OCI-LY7 (cell line): ENCODE measurements at regions not wholly inside any gene's neighbourhood (a gene's known extent, or its start where the extent isn't known, plus 50 kb on each side); places are given as distances from the start of the nearest gene placed in this dataset.

Experiments
- BruUV-seq: library from RNA; stranded (reverse); fragments of 400-500 nt; replicated peaks from 2 replicates; lab custom pipeline; 2021; lab: Mats Ljungman, UMichigan
- CTCF ChIA-PET: fragments of 300-600 bp; sonication (Branson Sonifier 250); formaldehyde crosslinking; loops from one replicate; lab custom pipeline; 2022; ENCODE audit warnings: antibody characterized with exemption; ENCODE audit not compliant: unreplicated experiment; lab: Charles Lee
- POLR2A ChIA-PET: fragments of 300-600 bp; sonication (Branson Sonifier 250); formaldehyde crosslinking; loops from one replicate; lab custom pipeline; 2022; ENCODE audit warnings: antibody characterized with exemption; lab: Charles Lee
- DNase-seq: peaks from one replicate; pipeline ENCODE4 v3.0.0-alpha.2; 2015; ENCODE audit warnings: low spot score
- H2AFZ ChIP-seq: fragments of 200-600 bp; sonication (generic), shearing (Covaris generic); 2 replicates; pipeline ENCODE4 v1.6.1; 2014; ENCODE audit warnings: mild to moderate bottlenecking, antibody characterized with exemption, low read length, moderate library complexity
- H3K27ac ChIP-seq: fragments of 200-600 bp; sonication (generic); 2 replicates; pipeline ENCODE4 v1.5.1; 2014; ENCODE audit warnings: mixed run types, low read depth, mild to moderate bottlenecking, moderate library complexity, low read length, inconsistent platforms; ENCODE audit not compliant: poor library complexity, severe bottlenecking
- H3K36me3 ChIP-seq: fragments of 200-600 bp; sonication (generic); 2 replicates; pipeline ENCODE4 v1.6.1; 2014; ENCODE audit warnings: mild to moderate bottlenecking, antibody characterized with exemption, low read length, moderate library complexity, mixed read lengths; ENCODE audit not compliant: insufficient read depth
- H3K4me1 ChIP-seq: fragments of 200-600 bp; sonication (generic); 2 replicates; pipeline ENCODE4 v1.5.1; 2014; ENCODE audit warnings: mild to moderate bottlenecking, low read length; ENCODE audit not compliant: insufficient read depth, poor library complexity, severe bottlenecking
- H3K4me2 ChIP-seq: fragments of 200-600 bp; sonication (generic); 2 replicates; pipeline ENCODE4 v1.6.1; 2014; ENCODE audit warnings: mild to moderate bottlenecking, low read length
- H3K4me3 ChIP-seq: fragments of 200-600 bp; sonication (generic); 2 replicates; pipeline ENCODE4 v1.5.1; 2014; ENCODE audit warnings: mild to moderate bottlenecking, low read depth, low read length; ENCODE audit not compliant: poor library complexity, severe bottlenecking
- H3K79me2 ChIP-seq: fragments of 200-600 bp; sonication (generic); 2 replicates; pipeline ENCODE4 v1.6.1; 2016; ENCODE audit warnings: low read depth, mild to moderate bottlenecking, low read length, moderate library complexity, mixed read lengths; ENCODE audit not compliant: insufficient read depth
- H3K9me2 ChIP-seq: fragments of 200-600 bp; sonication (generic); 2 replicates; pipeline ENCODE4 v1.6.1; 2016; ENCODE audit warnings: mild to moderate bottlenecking, low read length, mixed read lengths; ENCODE audit not compliant: insufficient read depth
- H3K9me3 ChIP-seq: fragments of 200-600 bp; sonication (generic); 2 replicates; pipeline ENCODE4 v1.6.1; 2014; ENCODE audit warnings: mild to moderate bottlenecking, mixed run types, low read length, mixed read lengths
- H4K20me1 ChIP-seq: fragments of 200-600 bp; sonication (generic); 2 replicates; pipeline ENCODE4 v1.6.1; 2014; ENCODE audit warnings: mild to moderate bottlenecking, antibody characterized with exemption, low read length, moderate library complexity, mixed read lengths; ENCODE audit not compliant: insufficient read depth
- EZH2phosphoT487 ChIP-seq: fragments of 200-600 bp; sonication (generic); IDR thresholded peaks from 2 replicates; pipeline ENCODE4 v1.6.1; 2018; ENCODE audit warnings: low read depth, borderline replicate concordance, mild to moderate bottlenecking, mixed run types, antibody characterized with exemption, low read length, moderate library complexity, mixed read lengths
- intact Hi-C: fragments of 100-400 bp; cut with micrococcal nuclease; formaldehyde crosslinking; loops from one replicate; pipeline ENCODE4 v1.10.0; 2022; ENCODE audit not compliant: unreplicated experiment
- TF ChIP-seq, protein P1 (sequence below): fragments of 200-600 bp; sonication (generic); conservative IDR thresholded peaks from 2 replicates; pipeline ENCODE4 v1.5.1; 2014; ENCODE audit warnings: mild to moderate bottlenecking, antibody characterized with exemption, low read length, moderate library complexity, mixed read lengths

DNA sequence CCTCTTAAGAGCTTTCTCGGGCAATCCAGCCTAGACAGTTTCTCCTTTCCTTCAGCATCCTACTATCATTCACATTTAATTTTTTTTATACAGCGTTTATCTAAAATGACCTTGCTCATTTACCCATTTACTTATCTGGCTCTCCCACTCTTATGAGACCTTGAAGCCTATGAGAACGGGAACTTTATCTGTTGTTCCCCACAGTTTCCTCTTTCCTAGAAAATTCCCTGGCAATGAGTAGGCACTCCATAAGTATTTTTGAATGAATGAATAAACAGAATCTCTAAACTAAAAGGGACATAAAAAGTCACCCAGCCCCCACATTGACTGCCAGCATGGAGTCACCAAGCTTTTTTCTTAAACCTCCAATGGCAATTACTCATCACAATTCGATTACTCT lies 353.2 kb downstream of the METTL4 start:
- TF ChIP-seq EZH2phosphoT487: no peak
- TF ChIP-seq, protein P1, sequence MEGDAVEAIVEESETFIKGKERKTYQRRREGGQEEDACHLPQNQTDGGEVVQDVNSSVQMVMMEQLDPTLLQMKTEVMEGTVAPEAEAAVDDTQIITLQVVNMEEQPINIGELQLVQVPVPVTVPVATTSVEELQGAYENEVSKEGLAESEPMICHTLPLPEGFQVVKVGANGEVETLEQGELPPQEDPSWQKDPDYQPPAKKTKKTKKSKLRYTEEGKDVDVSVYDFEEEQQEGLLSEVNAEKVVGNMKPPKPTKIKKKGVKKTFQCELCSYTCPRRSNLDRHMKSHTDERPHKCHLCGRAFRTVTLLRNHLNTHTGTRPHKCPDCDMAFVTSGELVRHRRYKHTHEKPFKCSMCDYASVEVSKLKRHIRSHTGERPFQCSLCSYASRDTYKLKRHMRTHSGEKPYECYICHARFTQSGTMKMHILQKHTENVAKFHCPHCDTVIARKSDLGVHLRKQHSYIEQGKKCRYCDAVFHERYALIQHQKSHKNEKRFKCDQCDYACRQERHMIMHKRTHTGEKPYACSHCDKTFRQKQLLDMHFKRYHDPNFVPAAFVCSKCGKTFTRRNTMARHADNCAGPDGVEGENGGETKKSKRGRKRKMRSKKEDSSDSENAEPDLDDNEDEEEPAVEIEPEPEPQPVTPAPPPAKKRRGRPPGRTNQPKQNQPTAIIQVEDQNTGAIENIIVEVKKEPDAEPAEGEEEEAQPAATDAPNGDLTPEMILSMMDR: no peak
- DNase-seq: no peak
- Histone ChIP-seq H3K4me2 (no peak overlapping the region), H3K9me3 (no peaks in the 10 kb centered on the region), H3K27ac (no peak overlapping the region), H4K20me1 (no peaks in the 10 kb centered on the region), H2AFZ (no peak overlapping the region), H3K36me3 (no peaks in the 10 kb centered on the region), H3K79me2 (no peaks in the 10 kb centered on the region), H3K9me2 (no peaks in the 10 kb centered on the region), H3K4me1 (no peaks in the 10 kb centered on the region), H3K4me3 (no peak overlapping the region)
- intact Hi-C loops: no loop called here
- CTCF ChIA-PET: no interaction called here
- POLR2A ChIA-PET: no interaction called here
- no TSS peak for BruUV-seq

DNA sequence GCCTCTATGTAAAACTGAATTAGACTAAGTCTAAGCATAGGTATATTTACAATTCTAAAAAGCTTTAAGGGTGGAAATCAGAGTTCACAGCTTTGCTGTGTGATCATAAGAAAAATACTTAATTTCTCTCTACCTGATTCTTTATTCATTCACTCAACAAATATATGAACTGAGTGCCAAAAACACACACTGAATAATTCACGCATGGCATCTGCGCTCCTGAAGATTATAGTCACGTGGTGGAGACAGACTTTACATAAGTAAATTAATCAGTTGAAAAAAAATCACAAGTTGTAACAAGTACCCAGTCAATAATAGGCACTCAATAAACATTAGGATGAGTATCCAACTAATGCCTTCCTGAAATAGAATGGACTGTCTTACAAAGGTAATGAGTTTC lies 351.6 kb downstream of the METTL4 start:
- no peaks in the 10 kb centered on the region for H4K20me1 ChIP-seq
- BruUV-seq: no TSS peak
- H3K9me2 ChIP-seq: no peaks in the 10 kb centered on the region
- TF ChIP-seq, protein P1: no peak
- no peak for TF ChIP-seq EZH2phosphoT487
- POLR2A ChIA-PET: no interaction called here
- no peaks in the 10 kb centered on the region for H3K9me3 ChIP-seq
- no peaks in the 10 kb centered on the region for H3K79me2 ChIP-seq
- CTCF ChIA-PET: no interaction called here
- H2AFZ ChIP-seq: no peak overlapping the region
- no peak for DNase-seq
- no peaks in the 10 kb centered on the region for H3K36me3 ChIP-seq
- intact Hi-C loops: loop anchor here (5.0 kb wide), 2 partner anchors 53 to 112 kb away; no protein-coding TSS in a partner anchor
- H3K4me1 ChIP-seq: no peaks in the 10 kb centered on the region
- no peak overlapping the region for H3K4me3 ChIP-seq
- H3K4me2 ChIP-seq: no peak overlapping the region
- H3K27ac ChIP-seq: no peak overlapping the region

DNA sequence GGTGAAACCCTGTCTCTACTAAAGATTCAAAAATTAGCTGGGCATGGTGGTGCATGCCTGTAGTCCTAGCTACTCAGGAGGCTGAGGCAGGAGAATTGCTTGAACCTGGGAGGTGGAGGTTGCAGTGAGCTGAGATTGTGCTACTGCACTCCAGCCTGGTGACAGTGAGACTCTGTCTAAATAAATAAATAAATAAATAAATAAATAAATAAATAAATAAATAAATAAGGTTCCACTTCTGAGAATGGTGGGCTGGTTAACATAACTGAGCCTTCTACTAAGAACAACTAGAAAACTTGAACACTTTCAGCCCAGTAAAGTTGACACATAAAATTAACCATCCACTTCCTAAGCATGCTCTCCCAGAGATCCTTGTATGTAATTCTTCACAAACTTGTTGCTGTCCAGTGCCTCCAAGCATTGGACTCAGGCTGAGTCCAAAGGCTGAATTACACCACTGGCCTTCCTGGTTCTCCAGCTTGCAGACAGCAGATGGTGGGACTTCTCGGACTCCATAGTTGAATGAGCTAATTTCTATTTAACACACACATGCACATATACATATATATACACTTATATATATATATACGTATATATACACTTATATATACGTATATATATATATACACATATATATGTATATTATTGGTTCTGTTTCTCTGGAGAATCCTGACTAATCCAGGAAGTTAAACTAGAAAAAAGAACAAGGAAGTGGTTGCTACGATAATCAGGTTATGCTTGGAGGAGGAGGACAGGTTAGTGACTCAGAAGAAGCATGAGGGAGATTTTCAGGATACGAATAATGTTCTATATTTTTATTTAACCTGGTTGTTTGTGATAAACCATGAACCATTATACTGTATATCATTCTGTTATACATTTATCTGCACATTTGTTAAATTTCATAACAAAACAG lies 348.8 kb downstream of the METTL4 start:
- Histone ChIP-seq H4K20me1 (no peaks in the 10 kb centered on the region), H3K4me1 (no peaks in the 10 kb centered on the region), H3K4me3 (no peak overlapping the region), H3K9me2 (no peaks in the 10 kb centered on the region), H3K4me2 (no peak overlapping the region), H3K27ac (no peak overlapping the region), H2AFZ (no peak overlapping the region), H3K36me3 (no peaks in the 10 kb centered on the region), H3K9me3 (no peaks in the 10 kb centered on the region), H3K79me2 (no peaks in the 10 kb centered on the region)
- no peak for TF ChIP-seq EZH2phosphoT487
- TF ChIP-seq, protein P1: no peak
- POLR2A ChIA-PET: no interaction called here
- intact Hi-C loops: loop anchor here (5.0 kb wide), 2 partner anchors 50 to 115 kb away; no protein-coding TSS in a partner anchor
- DNase-seq: no peak
- CTCF ChIA-PET: no interaction called here
- BruUV-seq: no TSS peak
